Esophagus muscularis mucosa (tissue), 4 donors: ENCODE measurements at regions not wholly inside any gene's neighbourhood (a gene's known extent, or its start where the extent isn't known, plus 50 kb on each side); places are given as distances from the start of the nearest gene placed in this dataset.

Experiments used
- DNase-seq: peaks from one replicate; pipeline ENCODE4 v3.0.0-alpha.2; 2017; ENCODE audit errors: extremely low spot score
- H3K27ac ChIP-seq, 4 donors: fragments of 200-600 bp; sonication (generic); replicated peaks in 1 of 4; 1 replicate in 3 of 4; 2 replicates in 1 of 4; pipeline ENCODE4 v1.5.1; 2016 to 2019; ENCODE audit warnings: mild to moderate bottlenecking in 1 of 4
- H3K27me3 ChIP-seq, 4 donors: fragments of 200-600 bp; sonication (generic); one replicate each; pipeline versions ENCODE4 v1.5.1 to v1.6.0; 2016 to 2019
- H3K36me3 ChIP-seq, 4 donors: fragments of 200-600 bp; sonication (generic); one replicate each; pipeline ENCODE4 v1.5.1; 2016 to 2019
- H3K4me1 ChIP-seq, 4 donors: fragments of 200-600 bp; sonication (generic); one replicate each; pipeline ENCODE4 v1.5.1; 2016 to 2019
- H3K4me3 ChIP-seq, 4 donors: fragments of 200-600 bp; sonication (generic); 1 replicate in 2 of 4; 2 replicates in 2 of 4; pipeline ENCODE4 v1.5.1; 2016 to 2019; ENCODE audit warnings: mild to moderate bottlenecking in 4 of 4, moderate library complexity in 1 of 4
- H3K9me3 ChIP-seq, 4 donors: fragments of 200-600 bp; sonication (generic); 1 replicate in 3 of 4; 2 replicates in 1 of 4; pipeline ENCODE4 v1.5.1; 2016 to 2019
- EP300 ChIP-seq: sonication (generic); formaldehyde crosslinking; IDR thresholded peaks from one replicate; pipeline ENCODE4 v1.6.1; 2017; ENCODE audit warnings: antibody characterized with exemption
- POLR2A ChIP-seq: fragments of 450-650 bp; IDR thresholded peaks from one replicate; pipeline ENCODE4 v1.6.1; 2017; ENCODE audit warnings: antibody characterized with exemption, moderate library complexity, mild to moderate bottlenecking, low read depth
- POLR2AphosphoS5 ChIP-seq, 2 donors: sonication (generic); formaldehyde crosslinking; IDR thresholded peaks; one replicate each; pipeline ENCODE4 v1.6.1; 2017; ENCODE audit warnings: antibody characterized with exemption in 2 of 2
- WGBS: methylation state at CpG from one replicate; pipeline ENCODE4 v1.1.5; 2018; 5-methylcytosine and 5-hydroxymethylcytosine counted together
- intact Hi-C: fragments of 100-400 bp; cut with DNase I; formaldehyde crosslinking; loops from one replicate; pipeline ENCODE4 v1.15.1; 2023
- TF ChIP-seq, protein P1 (sequence below), 3 experiments: fragments of 200-600 bp in 2 of 3; fragments of 450-650 bp in 1 of 3; sonication (generic) in 2 of 3; IDR thresholded peaks; one replicate each; pipeline ENCODE4 v1.5.1; 2017 to 2019; ENCODE audit warnings: antibody characterized with exemption in 3 of 3, mild to moderate bottlenecking in 2 of 3, moderate library complexity in 1 of 3

DNA sequence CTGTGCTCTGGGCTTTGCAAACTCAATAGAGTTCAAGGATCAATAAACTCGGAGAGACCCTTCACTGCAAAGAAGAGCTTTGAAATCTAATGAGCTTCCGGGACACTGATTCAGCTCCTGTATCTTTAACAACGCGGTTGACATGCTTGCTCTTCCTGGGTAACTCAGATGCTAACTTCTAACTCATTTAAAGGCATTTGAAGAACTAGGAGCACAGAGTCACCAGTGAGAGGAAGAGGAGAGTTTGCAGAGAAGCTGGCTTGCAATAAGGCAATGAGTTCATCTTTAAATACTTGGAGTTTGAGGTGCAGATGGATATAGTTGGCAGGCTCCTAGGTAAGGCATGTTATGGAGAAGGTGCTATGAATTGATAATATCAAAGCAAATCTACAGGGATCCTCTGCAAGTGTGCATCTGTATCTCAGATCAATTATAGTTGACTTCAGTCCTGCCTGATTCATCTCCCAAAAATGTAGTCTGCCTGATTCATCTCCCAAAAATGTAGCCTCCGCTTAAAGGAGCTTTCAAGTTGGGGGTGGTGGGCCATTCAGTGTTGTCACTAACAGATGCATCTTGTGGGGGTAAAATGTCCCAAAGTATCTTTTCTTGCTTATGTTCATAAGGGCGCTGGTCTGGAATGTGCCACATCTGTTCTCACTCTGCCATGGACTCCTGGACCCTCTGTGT, 182.5 kb upstream of the PRSS58 start:
- Histone ChIP-seq H3K4me3 (no peak overlapping the region), H3K4me1 (no peaks in the 10 kb centered on the region), H3K36me3 (no peaks in the 10 kb centered on the region), H3K9me3 (no peaks in the 10 kb centered on the region), H3K27me3 (peaks cover 0 to 11% (median 0%) of the 10 kb centered on the region in 4 donors), H3K27ac (no peak overlapping the region)
- intact Hi-C loops, result no loop called here
- DNase-seq, result no peak
- WGBS, result 90% methylated on average over 6 of the region's 6 CpGs
- TF ChIP-seq EP300, result no peak
- TF ChIP-seq POLR2A, result no peak
- TF ChIP-seq, protein P1, sequence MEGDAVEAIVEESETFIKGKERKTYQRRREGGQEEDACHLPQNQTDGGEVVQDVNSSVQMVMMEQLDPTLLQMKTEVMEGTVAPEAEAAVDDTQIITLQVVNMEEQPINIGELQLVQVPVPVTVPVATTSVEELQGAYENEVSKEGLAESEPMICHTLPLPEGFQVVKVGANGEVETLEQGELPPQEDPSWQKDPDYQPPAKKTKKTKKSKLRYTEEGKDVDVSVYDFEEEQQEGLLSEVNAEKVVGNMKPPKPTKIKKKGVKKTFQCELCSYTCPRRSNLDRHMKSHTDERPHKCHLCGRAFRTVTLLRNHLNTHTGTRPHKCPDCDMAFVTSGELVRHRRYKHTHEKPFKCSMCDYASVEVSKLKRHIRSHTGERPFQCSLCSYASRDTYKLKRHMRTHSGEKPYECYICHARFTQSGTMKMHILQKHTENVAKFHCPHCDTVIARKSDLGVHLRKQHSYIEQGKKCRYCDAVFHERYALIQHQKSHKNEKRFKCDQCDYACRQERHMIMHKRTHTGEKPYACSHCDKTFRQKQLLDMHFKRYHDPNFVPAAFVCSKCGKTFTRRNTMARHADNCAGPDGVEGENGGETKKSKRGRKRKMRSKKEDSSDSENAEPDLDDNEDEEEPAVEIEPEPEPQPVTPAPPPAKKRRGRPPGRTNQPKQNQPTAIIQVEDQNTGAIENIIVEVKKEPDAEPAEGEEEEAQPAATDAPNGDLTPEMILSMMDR (IDR thresholded peaks at IDR 0.05), result no peak
- TF ChIP-seq POLR2AphosphoS5 (IDR thresholded peaks at IDR 0.05), result no peak

DNA sequence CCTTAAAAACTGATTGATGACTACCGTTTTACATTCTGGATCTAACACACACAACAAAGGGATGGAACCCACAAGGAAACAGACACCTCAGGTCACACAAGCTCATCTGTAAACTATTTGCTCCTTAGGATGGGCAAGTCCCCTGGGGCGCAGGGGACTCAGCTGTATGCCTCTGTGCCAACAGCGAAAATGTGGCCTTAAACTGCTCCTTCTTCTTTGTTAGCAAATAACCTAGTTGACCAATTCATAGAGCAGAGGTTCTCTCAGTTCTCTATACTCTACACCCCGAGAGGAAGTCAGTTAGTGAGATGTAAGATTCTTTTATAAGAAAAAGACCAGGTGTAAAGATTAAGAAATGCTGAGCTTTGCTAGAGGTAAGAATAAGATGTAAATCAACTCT, 181.9 kb upstream of the PRSS58 start:
- TF ChIP-seq, protein P1 (IDR thresholded peaks at IDR 0.05), result no peak
- no peak for TF ChIP-seq POLR2A
- TF ChIP-seq EP300, result no peak
- no peak for TF ChIP-seq POLR2AphosphoS5 (IDR thresholded peaks at IDR 0.05)
- H3K4me1 ChIP-seq, result no peaks in the 10 kb centered on the region
- no peaks in the 10 kb centered on the region for H3K36me3 ChIP-seq
- peaks cover 0 to 5% (median 0%) of the 10 kb centered on the region in 4 donors for H3K27me3 ChIP-seq
- DNase-seq, result no peak
- WGBS, result 86% methylated on average over 4 of the region's 4 CpGs
- no peaks in the 10 kb centered on the region for H3K9me3 ChIP-seq
- H3K27ac ChIP-seq, result no peak overlapping the region
- no peak overlapping the region for H3K4me3 ChIP-seq
- intact Hi-C loops, result no loop called here

DNA sequence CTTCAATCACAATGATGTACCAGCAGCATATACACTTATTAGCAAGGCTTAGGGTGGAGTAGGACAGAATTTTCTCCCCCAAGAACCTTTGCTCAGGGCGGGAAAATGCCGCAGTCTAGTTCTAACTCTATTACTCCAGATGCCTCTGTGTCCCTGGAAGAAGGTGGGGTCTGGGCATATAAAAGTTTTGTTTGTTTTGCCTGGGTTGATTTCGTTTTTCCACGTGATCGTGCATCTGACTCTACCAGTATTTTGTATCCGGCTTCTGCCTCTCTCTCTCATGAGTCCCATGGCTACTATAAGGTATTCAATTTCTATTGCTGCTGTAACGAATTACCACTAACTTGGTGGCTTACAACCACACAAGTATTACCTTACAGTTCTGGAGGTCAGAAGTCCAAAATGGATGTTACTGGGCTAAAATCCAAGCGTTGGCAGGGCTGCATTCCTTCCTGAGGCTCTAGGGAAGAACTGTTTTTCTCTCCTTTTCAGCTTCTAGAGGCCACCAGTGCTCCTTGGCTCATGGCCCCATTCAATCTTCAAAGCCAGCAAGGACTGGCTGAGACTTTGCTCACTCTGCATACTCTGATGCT, 181.2 kb upstream of the PRSS58 start:
- Histone ChIP-seq H3K4me1 (no peaks in the 10 kb centered on the region), H3K27ac (no peak overlapping the region), H3K4me3 (no peak overlapping the region), H3K9me3 (no peaks in the 10 kb centered on the region), H3K36me3 (no peaks in the 10 kb centered on the region), H3K27me3 (peaks cover 0 to 5% (median 0%) of the 10 kb centered on the region in 4 donors)
- DNase-seq, result no peak
- intact Hi-C loops, result no loop called here
- TF ChIP-seq POLR2AphosphoS5 (IDR thresholded peaks at IDR 0.05) (no peak), POLR2A (no peak), EP300 (no peak)
- TF ChIP-seq, protein P1 (IDR thresholded peaks at IDR 0.05), result no peak
- 71% methylated on average over 8 of the region's 8 CpGs for WGBS

DNA sequence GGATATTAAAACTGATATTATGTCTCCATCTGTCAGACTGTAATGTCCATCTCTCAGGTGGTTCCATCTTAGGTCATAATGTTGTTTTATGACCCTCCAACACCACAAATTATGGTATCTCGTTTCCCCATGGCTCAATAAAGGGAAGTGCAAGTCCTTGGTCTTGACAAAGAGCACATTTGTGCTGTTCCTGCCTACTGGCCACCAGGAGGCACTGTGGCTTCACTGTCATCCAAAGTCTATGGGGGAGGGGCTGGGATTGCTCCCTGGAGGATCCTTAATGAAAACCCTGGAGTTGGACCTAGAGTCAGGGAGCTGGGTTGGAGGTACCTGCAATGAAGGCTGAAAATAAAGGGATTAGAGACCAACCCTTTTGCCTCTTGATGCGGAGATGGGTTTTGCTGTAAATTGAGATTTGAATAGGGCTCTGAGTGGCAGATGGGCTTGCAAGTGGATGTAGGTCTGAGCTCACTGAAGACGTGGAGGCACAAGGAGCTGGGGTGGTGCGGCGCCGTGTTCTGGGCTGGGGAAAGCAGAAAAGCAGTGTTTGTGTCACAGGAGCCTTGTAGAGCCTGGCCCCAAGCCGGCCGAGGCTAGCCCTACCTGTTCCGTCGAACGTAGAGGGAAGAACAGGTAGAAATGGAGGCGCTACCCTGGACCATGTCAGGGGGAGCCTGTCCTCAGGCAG, 180.5 kb upstream of the PRSS58 start:
- Histone ChIP-seq H3K9me3 (no peaks in the 10 kb centered on the region), H3K4me3 (no peak overlapping the region), H3K27me3 (peaks cover 0 to 5% (median 0%) of the 10 kb centered on the region in 4 donors), H3K36me3 (no peaks in the 10 kb centered on the region), H3K27ac (no peak overlapping the region), H3K4me1 (no peaks in the 10 kb centered on the region)
- 82% methylated on average over 12 of the region's 12 CpGs for WGBS
- intact Hi-C loops, result no loop called here
- TF ChIP-seq, protein P1 (IDR thresholded peaks at IDR 0.05), result peak in 1 of 3 experiments; percentile 25
- TF ChIP-seq POLR2A, result no peak
- DNase-seq, result no peak
